ENCODE measurements at regions not wholly inside any gene's neighbourhood (a gene's known extent, or its start where the extent isn't known, plus 50 kb on each side); places are given as distances from the start of the nearest gene placed in this dataset.

GRCh38 chr2:242030226-242030575 is 160.7 kb downstream of the RTP5 start:
- no peak overlapping the region for H3K4me3 ChIP-seq
- H3K36me3 ChIP-seq, result no peaks in the 10 kb centered on the region
- no peak for DNase-seq (ENCODE audit: low spot score in 2 of 2)
- H3K27ac ChIP-seq, result no peak overlapping the region
- H3K27me3 ChIP-seq, result peaks cover 0 to 15% of the 10 kb centered on the region in 2 donors
- peaks cover 0 to 8% (median 0%) of the 10 kb centered on the region in 4 donors for H3K4me1 ChIP-seq
- TF ChIP-seq EP300 (IDR thresholded peaks at IDR 0.05) (no peak), POLR2A (IDR thresholded peaks at IDR 0.05) (no peak), CTCF (IDR thresholded peaks at IDR 0.05) (no peak)
- H3K9me3 ChIP-seq, result no peaks in the 10 kb centered on the region
- 92% methylated on average over 9 of the region's 9 CpGs for WGBS, 2 donors

GRCh38 chr2:242030858-242031257 is 161.3 kb downstream of the RTP5 start:
- Histone ChIP-seq H3K27ac (no peak overlapping the region), H3K4me3 (no peak overlapping the region), H3K27me3 (peaks cover 0 to 15% of the 10 kb centered on the region in 2 donors), H3K36me3 (no peaks in the 10 kb centered on the region), H3K9me3 (no peaks in the 10 kb centered on the region), H3K4me1 (peaks cover 0 to 8% (median 0%) of the 10 kb centered on the region in 4 donors)
- no peak for DNase-seq (ENCODE audit: low spot score in 2 of 2)
- TF ChIP-seq POLR2A (IDR thresholded peaks at IDR 0.05) (no peak), CTCF (IDR thresholded peaks at IDR 0.05) (no peak), EP300 (IDR thresholded peaks at IDR 0.05) (no peak)
- 75 to 78% methylated on average over 12 of the region's 12 CpGs for WGBS, 2 donors

- no peak for DNase-seq (ENCODE audit: low spot score in 2 of 2)
- H3K36me3 ChIP-seq, result no peaks in the 10 kb centered on the region
- H3K27me3 ChIP-seq, result peaks cover 0 to 15% of the 10 kb centered on the region in 2 donors
- TF ChIP-seq CTCF (IDR thresholded peaks at IDR 0.05) (no peak), POLR2A (IDR thresholded peaks at IDR 0.05) (no peak), EP300 (IDR thresholded peaks at IDR 0.05) (no peak)
- 79% methylated on average over 20 of the region's 20 CpGs for WGBS, 2 donors
- peaks cover 0 to 8% (median 0%) of the 10 kb centered on the region in 4 donors for H3K4me1 ChIP-seq
- H3K9me3 ChIP-seq, result no peaks in the 10 kb centered on the region
- H3K27ac ChIP-seq, result no peak overlapping the region
- H3K4me3 ChIP-seq, result no peak overlapping the region
Measured at GRCh38 chr2:242031481-242032019, 162.0 kb downstream of the RTP5 start.

- peaks cover 0 to 15% of the 10 kb centered on the region in 2 donors for H3K27me3 ChIP-seq
Measured at GRCh38 chr2:242032780-242033656, 163.5 kb downstream of the RTP5 start.

More at GRCh38 chr2:242032780-242033656, 163.5 kb downstream of the RTP5 start:
- no peak for DNase-seq (ENCODE audit: low spot score in 2 of 2)
- no peaks in the 10 kb centered on the region for H3K9me3 ChIP-seq
- WGBS, 2 donors, result 79 to 81% methylated on average over 20 of the region's 20 CpGs
- H3K4me3 ChIP-seq, result no peak overlapping the region
- TF ChIP-seq POLR2A (IDR thresholded peaks at IDR 0.05) (no peak), CTCF (IDR thresholded peaks at IDR 0.05) (no peak), EP300 (IDR thresholded peaks at IDR 0.05) (no peak)
- no peak overlapping the region for H3K27ac ChIP-seq
- no peaks in the 10 kb centered on the region for H3K36me3 ChIP-seq
- H3K4me1 ChIP-seq, result peaks cover 0 to 8% (median 0%) of the 10 kb centered on the region in 4 donors
